ENCODE measurements at regions not wholly inside any gene's neighbourhood (a gene's known extent, or its start where the extent isn't known, plus 50 kb on each side); places are given as distances from the start of the nearest gene placed in this dataset.

DNA sequence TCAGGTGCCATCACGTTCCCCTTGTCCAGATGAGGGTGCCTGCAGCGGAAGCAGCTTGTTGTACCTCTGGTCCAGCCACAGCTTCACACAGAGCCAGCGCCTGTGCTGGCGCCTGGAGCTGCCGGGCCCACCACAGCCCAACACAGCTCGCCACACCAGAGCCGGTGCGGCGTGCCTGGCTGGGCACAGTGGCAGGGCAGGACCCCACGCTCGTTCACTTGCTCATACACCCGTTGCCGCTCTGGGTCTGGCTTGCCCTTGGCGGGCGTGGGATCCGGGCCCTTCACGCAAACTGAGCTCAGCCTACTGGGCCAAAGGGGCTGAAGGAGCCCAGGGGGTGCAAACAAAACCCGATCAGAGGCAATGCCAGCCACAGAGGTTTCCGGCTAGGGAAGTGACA is 492.5 kb upstream of the MANEA start:
- TF ChIP-seq CREB1 (CRISPR knock-in tag; IDR thresholded peaks at IDR 0.05; ENCODE audit: low read depth) (no peak), POLR2AphosphoS5 (IDR thresholded peaks at IDR 0.05; ENCODE audit: low read depth) (no peak), REST (IDR thresholded peaks at IDR 0.05; ENCODE audit: unreplicated experiment) (no peak), STAT1 (IDR thresholded peaks at IDR 0.05; ENCODE audit: unreplicated experiment) (no peak), EZH2 (IDR thresholded peaks at IDR 0.05; ENCODE audit: low read depth, unreplicated experiment) (no peak), EZH2phosphoT487 (IDR thresholded peaks at IDR 0.05; ENCODE audit: unreplicated experiment) (no peak)
- TF ChIP-seq, protein P1, sequence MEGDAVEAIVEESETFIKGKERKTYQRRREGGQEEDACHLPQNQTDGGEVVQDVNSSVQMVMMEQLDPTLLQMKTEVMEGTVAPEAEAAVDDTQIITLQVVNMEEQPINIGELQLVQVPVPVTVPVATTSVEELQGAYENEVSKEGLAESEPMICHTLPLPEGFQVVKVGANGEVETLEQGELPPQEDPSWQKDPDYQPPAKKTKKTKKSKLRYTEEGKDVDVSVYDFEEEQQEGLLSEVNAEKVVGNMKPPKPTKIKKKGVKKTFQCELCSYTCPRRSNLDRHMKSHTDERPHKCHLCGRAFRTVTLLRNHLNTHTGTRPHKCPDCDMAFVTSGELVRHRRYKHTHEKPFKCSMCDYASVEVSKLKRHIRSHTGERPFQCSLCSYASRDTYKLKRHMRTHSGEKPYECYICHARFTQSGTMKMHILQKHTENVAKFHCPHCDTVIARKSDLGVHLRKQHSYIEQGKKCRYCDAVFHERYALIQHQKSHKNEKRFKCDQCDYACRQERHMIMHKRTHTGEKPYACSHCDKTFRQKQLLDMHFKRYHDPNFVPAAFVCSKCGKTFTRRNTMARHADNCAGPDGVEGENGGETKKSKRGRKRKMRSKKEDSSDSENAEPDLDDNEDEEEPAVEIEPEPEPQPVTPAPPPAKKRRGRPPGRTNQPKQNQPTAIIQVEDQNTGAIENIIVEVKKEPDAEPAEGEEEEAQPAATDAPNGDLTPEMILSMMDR (conservative IDR thresholded peaks at IDR 0.05; ENCODE audit: low read depth in 2 of 2) = no peak
- TF ChIP-seq, protein P2, sequence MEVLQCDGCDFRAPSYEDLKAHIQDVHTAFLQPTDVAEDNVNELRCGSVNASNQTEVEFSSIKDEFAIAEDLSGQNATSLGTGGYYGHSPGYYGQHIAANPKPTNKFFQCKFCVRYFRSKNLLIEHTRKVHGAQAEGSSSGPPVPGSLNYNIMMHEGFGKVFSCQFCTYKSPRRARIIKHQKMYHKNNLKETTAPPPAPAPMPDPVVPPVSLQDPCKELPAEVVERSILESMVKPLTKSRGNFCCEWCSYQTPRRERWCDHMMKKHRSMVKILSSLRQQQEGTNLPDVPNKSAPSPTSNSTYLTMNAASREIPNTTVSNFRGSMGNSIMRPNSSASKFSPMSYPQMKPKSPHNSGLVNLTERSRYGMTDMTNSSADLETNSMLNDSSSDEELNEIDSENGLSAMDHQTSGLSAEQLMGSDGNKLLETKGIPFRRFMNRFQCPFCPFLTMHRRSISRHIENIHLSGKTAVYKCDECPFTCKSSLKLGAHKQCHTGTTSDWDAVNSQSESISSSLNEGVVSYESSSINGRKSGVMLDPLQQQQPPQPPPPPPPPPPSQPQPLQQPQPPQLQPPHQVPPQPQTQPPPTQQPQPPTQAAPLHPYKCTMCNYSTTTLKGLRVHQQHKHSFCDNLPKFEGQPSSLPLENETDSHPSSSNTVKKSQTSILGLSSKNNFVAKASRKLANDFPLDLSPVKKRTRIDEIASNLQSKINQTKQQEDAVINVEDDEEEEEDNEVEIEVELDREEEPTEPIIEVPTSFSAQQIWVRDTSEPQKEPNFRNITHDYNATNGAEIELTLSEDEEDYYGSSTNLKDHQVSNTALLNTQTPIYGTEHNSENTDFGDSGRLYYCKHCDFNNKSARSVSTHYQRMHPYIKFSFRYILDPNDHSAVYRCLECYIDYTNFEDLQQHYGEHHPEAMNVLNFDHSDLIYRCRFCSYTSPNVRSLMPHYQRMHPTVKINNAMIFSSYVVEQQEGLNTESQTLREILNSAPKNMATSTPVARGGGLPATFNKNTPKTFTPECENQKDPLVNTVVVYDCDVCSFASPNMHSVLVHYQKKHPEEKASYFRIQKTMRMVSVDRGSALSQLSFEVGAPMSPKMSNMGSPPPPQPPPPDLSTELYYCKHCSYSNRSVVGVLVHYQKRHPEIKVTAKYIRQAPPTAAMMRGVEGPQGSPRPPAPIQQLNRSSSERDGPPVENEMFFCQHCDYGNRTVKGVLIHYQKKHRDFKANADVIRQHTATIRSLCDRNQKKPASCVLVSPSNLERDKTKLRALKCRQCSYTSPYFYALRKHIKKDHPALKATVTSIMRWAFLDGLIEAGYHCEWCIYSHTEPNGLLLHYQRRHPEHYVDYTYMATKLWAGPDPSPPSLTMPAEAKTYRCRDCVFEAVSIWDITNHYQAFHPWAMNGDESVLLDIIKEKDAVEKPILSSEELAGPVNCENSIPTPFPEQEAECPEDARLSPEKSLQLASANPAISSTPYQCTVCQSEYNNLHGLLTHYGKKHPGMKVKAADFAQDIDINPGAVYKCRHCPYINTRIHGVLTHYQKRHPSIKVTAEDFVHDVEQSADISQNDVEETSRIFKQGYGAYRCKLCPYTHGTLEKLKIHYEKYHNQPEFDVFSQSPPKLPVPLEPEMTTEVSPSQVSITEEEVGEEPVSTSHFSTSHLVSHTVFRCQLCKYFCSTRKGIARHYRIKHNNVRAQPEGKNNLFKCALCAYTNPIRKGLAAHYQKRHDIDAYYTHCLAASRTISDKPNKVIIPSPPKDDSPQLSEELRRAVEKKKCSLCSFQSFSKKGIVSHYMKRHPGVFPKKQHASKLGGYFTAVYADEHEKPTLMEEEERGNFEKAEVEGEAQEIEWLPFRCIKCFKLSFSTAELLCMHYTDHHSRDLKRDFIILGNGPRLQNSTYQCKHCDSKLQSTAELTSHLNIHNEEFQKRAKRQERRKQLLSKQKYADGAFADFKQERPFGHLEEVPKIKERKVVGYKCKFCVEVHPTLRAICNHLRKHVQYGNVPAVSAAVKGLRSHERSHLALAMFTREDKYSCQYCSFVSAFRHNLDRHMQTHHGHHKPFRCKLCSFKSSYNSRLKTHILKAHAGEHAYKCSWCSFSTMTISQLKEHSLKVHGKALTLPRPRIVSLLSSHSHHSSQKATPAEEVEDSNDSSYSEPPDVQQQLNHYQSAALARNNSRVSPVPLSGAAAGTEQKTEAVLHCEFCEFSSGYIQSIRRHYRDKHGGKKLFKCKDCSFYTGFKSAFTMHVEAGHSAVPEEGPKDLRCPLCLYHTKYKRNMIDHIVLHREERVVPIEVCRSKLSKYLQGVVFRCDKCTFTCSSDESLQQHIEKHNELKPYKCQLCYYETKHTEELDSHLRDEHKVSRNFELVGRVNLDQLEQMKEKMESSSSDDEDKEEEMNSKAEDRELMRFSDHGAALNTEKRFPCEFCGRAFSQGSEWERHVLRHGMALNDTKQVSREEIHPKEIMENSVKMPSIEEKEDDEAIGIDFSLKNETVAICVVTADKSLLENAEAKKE (CRISPR knock-in tag; IDR thresholded peaks at IDR 0.05) = no peak

Measured in GM23338 (cell line).